Keratinocyte (primary cell): ENCODE measurements at regions not wholly inside any gene's neighbourhood (a gene's known extent, or its start where the extent isn't known, plus 50 kb on each side); places are given as distances from the start of the nearest gene placed in this dataset.

Experiments
- EZH2 ChIP-seq: IDR thresholded peaks from one replicate; pipeline ENCODE4 v1.6.1; 2012; ENCODE audit warnings: inconsistent platforms, mild to moderate bottlenecking, low read length, moderate library complexity
- TF ChIP-seq, protein P1 (sequence below), 3 experiments: IDR thresholded peaks in 1 of 3; conservative IDR thresholded peaks in 1 of 3; optimal IDR thresholded peaks in 1 of 3; 2 replicates in 2 of 3; 3 replicates in 1 of 3; pipeline versions ENCODE3 to v1.5.1; 2011; ENCODE audit warnings: low read length in 3 of 3, mild to moderate bottlenecking in 3 of 3, moderate library complexity in 2 of 3, control low read depth in 1 of 3, inconsistent platforms in 1 of 3; ENCODE audit not compliant: insufficient read depth in 2 of 3; ENCODE audit errors: extremely low read depth in 1 of 3

GRCh38 chr18:22829781-22830180 is 103.3 kb upstream of the RBBP8 start:
- TF ChIP-seq EZH2, result no peak
- TF ChIP-seq, protein P1, sequence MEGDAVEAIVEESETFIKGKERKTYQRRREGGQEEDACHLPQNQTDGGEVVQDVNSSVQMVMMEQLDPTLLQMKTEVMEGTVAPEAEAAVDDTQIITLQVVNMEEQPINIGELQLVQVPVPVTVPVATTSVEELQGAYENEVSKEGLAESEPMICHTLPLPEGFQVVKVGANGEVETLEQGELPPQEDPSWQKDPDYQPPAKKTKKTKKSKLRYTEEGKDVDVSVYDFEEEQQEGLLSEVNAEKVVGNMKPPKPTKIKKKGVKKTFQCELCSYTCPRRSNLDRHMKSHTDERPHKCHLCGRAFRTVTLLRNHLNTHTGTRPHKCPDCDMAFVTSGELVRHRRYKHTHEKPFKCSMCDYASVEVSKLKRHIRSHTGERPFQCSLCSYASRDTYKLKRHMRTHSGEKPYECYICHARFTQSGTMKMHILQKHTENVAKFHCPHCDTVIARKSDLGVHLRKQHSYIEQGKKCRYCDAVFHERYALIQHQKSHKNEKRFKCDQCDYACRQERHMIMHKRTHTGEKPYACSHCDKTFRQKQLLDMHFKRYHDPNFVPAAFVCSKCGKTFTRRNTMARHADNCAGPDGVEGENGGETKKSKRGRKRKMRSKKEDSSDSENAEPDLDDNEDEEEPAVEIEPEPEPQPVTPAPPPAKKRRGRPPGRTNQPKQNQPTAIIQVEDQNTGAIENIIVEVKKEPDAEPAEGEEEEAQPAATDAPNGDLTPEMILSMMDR (optimal IDR thresholded peaks at IDR 0.05 in 1 of 3, IDR thresholded peaks at IDR 0.05 in 1 of 3, conservative IDR thresholded peaks at IDR 0.05 in 1 of 3; ENCODE audit: extremely low read depth in 1 of 3, insufficient read depth in 2 of 3, low read length in 3 of 3), result no peak
